ENCODE measurements at regions not wholly inside any gene's neighbourhood (a gene's known extent, or its start where the extent isn't known, plus 50 kb on each side); places are given as distances from the start of the nearest gene placed in this dataset.

DNA sequence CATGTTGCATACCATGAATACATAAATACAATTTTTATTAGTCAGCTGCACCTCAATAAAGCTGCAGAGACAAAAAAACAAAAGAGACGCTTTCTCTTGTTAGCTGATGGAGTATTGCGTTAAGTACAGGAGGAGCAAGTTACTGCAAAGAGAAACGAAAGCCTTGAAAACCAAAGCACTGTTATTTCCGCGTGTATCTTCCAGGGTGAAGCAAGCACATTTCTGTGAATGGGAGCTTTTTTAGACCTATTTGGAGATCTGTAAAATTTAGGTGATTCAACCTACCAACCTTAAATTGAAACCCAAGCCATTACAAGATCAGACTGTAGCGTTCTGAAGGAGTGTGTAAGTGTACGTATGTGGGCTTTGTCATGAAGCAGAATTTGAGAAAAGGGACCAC, 390.4 kb downstream of the SOX9 start:
- DNase-seq, result no peak

DNA sequence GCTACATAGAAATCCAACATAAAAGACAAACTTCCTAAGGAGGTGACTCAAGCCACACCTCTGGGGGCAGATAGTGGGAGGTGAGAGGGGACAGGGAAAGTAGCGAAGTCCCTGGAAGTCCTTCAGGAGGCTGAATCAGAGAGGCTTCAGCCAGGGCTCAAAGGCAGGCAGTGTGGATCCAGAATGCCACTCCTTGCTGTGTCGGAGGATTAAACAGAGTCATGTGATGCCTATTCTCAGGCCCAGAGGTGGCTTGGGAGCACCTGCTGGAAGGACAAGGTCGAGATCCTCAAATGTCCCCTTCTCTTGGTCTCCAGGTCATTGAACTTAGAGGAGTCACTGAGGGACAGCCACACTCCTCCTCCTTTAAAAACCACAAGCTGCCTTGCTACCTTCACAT, 391.1 kb downstream of the SOX9 start:
- no peak for DNase-seq

DNA sequence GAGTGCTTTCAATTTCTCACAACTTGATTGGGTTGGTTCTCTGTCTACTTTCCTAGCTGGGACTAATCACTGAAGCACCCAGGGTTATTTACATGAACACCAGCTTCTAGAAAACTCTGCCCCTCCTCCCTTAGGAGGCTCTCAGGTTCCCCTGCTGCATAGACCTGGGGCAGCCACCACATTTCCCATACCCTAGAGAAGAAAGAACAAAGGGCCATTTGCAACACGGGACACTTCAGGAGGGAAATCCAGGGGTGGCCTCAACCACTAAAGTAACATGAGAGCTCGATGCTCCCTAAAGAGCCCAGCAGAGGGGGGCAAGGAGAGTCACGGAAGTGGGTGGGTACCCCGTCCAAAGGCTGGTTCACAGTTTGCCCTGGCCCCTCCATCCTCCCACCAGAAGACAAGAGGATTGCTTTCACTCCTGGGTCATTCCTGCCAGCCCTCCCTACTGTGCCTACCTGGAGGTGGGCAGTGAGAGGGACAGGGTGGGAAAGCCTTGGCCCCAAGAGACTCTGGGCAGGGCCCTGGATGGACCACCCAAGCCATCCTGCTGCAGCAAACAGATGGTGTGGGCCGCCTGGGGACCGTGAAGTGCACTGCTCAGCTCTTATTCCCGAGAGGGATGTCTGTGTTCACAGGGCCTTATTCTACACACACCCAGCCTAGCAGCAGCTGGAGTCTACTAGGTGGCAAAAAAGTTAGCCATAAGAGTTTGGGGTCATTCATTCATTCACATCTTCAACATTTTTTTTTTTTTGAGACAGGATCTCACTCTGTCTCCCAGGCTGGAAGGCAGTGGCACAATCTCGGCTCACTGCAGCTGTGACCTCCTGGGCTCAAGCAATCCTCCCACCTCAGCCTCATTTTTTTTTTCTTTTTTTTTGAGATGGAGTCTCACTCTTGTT, 392.1 kb downstream of the SOX9 start:
- DNase-seq, result no peak

DNA sequence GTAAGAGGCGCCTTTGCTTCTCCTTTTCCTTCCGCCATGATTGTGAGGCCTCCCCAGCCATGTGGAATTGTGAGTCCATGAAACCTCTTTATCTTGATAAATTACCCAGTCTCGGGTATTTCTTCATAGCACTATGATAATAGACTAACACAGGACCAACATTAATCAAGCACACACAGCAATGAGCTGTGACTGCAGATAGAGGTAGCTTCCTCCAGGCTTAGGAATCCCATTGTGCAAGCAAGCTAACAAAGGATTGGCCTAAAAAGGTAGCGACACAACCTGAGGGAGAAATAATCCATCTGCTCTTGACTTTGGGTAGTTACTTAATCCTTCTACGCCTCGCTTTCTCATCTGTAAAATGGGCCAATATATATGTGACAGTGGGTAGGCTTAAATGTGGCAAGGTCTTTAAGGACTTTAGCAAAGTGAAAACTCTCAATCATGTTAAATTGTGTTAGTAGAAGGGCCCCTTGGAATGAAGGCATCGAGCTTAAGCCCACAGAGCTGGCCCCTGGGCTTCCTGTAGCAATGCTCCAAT, 393.6 kb downstream of the SOX9 start:
- DNase-seq, result no peak

DNA sequence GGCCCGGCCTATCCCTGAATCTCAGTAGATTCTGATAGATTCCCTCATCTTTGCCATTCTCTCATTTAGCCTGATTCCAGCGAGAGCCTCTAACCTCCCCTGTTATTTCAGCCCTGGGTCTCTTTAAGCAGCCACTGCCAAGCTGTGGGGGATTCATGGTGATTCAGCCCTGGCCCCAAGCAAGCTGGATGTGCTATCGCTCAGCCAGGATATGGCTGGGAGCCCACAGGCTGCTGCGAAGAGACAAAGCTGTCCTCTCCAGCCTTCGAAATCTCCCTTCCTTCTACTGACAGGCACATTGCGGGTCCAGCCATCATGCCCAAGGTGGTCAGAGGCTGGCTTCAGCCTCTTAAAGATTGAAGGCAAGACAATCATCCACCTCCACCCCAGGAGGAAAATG, 394.1 kb downstream of the SOX9 start:
- DNase-seq, result no peak

DNA sequence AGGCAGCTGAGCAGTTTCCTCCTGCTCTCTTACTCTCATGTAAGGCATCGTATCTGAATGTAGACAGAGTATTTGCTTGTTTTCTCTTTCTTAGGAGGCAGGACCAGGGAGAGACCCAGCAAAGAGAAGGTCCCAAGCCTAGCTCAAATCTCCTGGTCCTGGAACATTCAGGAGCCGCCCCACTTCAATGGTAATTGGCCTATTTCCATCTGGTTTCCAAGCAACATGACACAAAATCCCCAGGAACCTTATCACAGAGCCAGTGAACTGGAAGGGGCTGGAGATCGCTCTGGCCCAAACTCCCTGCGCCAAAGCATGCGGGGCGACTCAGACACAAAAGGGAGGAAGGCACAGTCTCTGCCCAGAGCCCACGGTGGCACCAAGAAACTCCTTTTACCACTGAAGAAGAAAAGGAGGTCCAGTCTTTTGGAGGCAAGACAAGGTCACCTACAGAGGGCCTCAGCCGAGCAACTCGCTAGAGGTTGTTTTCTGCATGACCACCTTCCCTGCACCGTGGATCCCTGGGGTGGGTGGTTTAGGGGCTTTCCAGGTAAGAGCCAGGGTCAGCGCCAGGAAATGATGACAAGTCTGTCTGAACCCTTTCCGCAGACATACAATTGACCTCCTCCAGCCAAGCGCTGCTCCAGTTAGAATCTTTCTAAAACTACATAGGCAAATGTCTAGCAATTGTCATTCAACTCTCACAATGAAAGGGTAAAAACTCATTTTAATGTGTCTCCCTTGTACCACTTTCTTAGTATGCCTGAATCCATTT, 394.7 kb downstream of the SOX9 start:
- DNase-seq, result no peak

DNA sequence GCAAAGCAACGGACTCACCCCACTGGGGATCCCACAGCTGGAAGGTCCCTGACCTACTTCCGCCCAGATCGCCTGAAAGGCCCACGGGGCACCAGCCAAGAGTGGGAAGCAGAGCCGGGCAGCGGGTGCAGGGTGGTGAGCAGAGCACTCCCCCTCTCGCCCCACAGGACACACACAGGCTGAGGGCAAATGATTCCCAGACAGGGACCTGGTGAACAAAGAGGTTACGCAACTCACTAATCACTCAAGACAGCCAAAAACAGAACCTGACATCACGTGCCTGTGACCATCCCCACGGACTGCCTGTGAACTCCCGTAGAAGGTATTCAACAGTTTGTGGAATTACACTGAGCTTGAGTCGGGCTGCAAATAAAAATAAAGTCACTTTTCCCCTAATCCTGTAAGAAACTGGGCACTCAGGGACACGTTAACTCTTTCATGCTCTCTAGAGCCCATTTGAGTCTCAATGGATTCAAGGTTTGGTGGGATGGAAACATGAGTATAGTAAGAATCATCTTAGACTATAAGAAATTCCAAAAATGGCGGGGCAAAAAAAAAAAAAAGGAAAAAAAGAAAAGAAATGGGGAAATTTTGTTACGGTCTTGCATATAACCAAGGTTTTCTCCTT, 396.1 kb downstream of the SOX9 start:
- DNase-seq, result no peak

DNA sequence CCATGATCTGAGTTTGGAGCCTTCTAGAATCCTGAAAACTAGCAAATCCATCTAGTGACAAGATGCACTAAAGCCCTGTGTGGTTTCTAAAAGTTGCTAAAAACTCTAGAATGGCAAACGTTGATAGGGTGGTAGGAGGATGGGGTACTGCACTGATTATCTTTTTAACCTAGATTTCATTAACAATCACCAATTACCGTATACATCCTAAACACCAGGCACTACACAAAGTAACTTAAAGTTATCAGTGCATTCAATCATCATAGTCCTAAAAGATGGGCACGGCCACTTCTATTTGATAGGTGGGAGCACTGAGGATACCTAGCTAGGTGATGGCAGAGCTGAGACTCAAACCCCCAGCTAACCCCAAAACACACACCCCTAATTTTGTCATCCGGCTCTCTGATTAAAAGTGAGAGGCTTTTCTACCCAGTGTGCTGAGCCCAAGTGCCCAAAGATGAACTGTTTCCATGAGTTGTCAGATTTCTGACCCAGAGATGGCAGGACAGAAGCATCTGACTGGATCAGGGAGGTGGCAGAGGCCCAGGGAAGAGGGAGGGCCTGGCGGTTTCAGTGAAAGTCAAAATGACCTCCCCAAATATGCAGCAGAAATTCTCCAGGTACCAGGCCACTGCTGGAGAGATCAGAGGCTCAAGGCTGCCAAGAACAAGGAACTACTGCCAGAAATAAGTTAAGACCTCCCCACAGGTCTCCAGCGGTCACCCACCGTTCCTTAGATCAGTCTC, 396.8 kb downstream of the SOX9 start:
- no peak for DNase-seq

DNA sequence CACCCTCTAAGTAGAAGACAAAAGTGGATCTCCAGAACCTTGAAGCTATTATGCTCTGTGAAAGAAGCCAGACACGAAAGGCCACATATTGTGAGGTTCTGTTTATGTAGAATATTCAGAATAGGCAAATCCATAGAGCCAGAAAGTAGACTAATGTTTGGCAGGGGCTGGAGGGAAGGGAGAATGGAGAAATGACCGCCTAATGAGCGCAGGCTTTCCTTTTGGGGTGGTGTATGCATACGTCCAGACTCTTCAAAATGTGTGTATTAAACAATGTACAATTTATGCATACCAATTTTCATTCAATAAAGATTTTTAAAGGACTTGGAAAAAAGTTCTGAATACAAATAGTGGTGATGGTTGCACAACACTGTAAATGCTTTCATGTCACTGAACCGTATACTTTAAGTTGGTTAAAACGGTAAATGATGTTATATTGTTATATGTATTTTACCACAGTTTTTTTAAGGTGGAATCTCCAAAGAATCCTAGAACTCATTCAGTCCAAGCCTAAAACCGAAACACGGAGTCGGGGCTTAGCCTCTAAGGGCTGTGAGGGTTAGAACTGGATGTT, 397.4 kb downstream of the SOX9 start:
- no peak for DNase-seq

DNA sequence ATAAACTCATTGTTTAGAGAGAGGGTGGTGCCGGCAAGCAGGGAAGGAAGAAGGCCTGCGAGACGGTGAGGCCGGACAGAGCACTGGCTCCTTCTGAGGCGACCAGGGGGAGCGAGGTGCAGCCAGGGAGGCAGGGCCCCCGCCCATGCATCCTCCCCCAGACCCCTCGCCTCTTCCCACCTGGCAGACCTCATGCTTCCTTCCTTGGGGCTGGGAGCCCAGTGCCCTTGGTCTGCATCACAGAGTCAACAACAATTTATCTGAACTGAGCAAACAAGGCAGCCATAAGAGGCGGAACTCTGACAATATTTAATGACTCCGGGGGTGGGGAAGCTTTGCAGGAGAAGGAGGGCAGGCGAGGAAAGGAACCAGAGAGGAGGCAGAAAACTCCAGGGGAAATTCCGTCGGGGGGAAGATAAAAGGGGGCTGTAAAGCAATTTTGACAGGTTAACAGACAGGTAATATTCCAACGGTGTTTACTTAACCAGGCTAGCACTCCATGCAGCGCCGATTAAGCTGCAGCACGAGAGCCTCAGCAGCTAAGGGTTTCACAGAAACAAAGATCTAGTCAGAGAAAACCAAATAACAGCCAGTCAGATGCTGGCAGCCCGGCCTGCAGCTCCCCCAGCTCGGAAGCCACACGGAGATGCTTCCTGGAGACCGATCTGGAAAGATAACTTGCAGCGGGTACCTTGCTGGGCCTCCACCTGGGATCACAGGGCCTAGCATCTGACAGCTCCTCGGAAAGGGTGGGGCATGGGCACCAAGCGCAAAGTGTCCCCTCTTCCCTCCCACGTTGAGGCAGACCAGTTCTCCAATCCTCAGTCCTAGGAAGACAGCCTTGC, 398.2 kb downstream of the SOX9 start:
- DNase-seq, result no peak

DNA sequence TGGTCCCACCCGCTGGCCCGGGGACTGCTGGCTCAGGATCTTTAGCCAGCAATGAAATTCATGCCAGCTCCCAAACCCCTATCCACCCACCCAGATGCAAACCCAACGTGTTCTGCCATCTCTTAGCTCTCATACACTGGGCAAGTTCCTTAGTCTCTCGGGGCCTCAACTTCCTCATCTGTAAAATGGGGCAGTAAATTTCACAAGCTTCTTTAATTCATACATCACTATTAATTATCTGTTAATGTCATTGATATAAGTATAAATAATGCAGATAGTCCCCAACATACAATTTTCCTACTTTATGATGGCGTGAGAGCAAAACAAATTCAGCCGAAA, 398.7 kb downstream of the SOX9 start:
- no peak for DNase-seq

DNA sequence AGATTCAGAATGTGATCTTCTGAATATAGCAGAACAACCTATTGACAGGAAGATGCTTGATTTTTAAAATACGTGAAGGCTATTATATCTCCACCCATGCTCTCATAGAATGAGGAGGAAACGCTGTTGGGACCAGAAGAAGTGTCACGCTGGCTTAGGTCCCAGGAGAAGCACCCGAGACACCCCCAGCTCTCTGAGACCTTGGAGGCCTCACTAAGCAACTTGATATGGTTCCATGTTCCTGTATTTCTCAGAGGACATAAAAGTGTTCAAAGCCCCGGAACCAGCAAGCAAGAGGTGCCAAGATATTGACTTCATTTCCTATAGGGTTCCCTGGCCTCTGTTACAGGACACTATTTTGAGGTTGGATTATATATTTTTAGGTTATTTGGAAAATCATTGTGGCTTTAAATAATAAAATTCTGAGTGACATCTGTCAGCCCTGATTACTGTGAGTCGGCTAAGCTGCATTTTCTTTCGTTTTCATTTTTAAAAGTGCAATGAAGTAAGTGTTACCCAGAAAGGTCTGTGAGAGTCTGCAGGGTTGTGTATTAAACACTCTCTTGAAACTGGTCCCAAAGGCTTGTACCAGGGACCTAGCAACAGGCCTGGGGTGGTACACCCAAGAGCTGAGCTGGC, 400.0 kb downstream of the SOX9 start:
- DNase-seq, result no peak

DNA sequence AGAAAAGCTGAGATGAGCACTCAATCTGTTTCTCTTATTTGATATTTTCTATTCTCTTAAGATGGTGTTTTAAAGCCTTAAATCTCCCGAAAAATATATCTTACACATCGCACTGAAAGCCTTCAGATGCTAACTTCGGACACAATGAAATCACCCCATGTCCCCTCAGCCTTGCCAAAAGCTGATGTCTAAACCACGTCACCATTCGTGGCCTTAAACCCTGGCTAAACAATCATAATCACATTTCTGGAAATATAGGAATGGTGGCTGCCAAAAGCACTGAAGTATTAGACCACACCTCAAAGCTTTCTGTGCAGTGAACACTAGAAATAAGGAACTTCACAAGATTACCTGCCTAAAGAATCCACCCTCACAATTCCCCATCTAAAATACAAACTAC, 402.7 kb downstream of the SOX9 start:
- DNase-seq, result no peak

DNA sequence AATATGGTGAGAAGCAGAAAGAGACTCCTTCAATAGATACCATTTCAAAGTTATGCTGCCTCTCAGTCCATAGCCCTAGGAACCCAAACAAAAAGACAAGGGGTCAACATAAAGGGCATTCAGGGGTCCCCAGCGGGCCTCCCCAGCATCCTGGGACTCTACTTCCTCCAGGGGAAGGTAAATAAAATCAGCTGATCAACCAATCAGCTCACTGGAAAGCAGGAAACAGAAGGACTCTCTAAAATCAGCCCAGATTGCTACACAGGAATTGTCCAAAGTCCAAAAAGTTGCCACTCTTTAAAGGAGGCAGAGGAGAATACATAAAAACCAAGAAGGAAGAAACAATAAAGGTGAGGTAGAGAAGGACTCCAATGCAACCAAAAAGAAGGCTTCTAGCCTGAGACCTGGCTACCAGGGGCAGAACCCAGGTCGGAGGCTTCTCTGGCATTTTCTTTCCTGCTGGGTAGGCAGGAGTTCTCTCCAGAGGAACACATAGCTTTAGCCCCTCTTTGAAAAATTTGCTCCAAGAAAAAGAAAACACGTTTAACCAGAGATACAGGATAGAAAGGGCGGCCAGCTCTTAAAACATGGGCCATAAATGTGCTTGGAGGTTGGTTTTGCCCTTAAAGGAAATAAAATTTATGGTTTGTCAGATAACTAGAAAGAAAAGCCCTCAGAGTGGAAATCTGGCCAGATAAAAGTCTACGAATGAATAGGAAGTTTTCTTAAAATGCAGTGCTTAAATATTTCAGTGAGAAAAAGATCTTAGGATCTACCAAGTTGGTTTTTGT, 404.6 kb downstream of the SOX9 start:
- DNase-seq, result no peak

DNA sequence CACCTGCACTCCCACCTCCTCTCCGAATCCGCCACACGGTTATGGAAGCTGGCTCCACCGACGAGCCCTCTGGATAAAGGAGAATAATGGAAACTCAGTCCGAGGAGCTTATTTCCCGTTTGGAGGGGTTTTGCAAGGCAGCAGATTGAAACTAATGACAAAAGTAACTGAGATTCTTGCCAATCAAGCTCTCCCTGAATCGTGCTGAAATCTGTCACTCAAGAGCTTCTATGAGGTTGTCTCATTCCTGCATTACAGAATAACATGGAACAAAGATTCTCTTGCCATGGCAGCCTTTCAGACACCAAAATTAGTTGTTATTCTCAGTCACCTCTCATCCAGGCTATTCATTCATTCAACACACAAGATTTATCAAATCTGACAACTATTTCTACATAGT, 405.9 kb downstream of the SOX9 start:
- DNase-seq, result no peak

DNA sequence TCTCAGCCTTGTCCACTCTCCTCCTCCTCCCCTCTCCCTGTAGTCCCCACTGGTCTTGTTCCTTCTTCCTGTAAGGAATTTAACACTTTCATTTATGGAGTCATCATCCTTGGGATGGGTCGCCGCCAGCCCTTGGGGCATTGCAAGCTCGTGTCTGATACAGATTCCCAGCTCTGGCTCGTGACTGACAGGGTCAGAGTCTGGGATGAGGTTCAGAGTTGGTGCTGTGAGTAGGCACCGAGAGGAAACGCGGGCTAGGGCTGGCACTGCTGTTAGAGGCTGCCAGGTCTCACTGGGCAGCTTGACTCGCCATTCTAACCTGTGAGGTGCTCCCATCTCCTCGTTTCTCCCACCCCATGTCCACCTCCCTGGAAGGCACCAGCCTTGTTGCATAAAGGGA, 407.0 kb downstream of the SOX9 start:
- DNase-seq, result no peak

DNA sequence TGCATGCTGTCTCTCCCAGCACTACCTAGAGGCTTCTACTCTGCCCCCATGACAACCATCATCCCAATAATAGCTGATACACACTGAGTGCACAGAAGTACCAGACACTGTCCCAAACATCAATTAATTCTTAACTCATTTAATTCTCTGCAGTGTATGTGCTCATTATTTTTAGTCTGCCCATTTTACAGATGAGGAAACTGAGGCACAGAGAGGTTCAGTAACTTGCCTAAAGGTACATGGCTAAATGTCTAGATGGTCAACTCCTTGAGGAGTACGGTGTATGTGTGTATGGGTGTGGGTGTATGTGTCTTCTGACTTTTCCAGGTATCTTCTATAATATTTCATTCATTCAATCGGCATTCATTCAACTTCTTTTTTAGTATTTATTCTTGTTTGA, 407.9 kb downstream of the SOX9 start:
- no peak for DNase-seq

DNA sequence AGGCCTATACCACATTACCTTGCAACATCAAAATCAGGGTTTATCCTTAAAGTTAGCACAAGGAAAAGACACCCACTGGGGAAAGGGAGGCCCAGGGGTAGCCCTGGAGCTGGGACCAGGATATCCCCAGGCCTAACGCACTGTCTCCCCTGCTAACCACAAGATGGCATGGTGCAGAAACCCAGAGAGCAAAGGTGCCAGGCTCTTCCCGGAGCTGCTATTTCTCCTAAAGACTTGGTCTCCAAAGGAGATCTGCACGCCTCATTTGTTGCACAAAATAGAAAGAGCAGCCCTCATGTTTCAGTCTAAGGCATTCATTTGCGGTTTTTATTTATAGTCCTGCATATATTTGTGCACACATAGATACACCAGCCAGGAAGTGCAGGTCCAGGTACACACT, 408.6 kb downstream of the SOX9 start:
- no peak for DNase-seq

DNA sequence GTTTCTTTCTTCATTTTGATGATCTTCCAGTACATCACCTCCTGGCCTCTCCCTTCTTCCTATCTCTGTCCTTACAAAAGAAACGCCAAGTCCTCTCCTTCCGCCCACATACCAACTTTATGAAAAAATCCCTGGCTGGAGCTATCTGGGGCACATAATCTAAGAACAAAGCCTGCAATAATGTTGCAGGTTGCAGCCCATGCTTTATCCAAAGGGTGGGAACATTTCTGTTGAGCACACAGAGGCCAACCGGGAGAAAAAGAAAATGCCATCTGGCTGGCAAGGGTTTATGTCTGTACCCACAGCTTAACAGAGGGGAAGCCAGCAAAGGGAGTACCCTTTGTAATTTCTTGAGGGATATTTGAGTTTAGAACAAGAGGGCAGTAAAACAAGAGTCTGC, 409.6 kb downstream of the SOX9 start:
- DNase-seq, result no peak

DNA sequence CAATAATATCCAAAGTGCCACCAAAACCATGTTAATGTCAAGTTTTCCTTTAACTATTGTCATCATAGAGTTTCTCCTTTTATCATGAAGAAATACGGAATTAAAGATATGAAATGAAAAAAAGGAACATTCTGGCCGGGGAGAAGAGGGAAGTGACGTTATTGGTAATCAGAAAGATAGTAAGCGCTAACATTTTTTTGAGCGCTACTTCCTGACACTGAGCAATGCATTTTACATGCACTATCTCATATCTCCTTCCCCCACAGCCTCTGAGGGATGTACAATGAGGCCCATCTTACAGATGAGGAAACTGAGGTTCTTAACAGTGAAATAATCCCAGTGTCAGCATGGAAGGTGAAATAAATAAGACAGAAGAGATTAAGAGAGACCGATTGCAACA, 410.9 kb downstream of the SOX9 start:
- DNase-seq, result no peak
